Subcutaneous abdominal adipose tissue (tissue), 5 donors: ENCODE measurements at regions not wholly inside any gene's neighbourhood (a gene's known extent, or its start where the extent isn't known, plus 50 kb on each side); places are given as distances from the start of the nearest gene placed in this dataset.

Experiments
- H3K27ac ChIP-seq: one replicate; pipeline ENCODE4 v1.7.0; 2013; ENCODE audit warnings: low read depth, mild to moderate bottlenecking, inconsistent platforms, low read length, moderate library complexity
- H3K27me3 ChIP-seq, 5 donors: one replicate each; pipeline ENCODE4 v1.7.0; 2013; ENCODE audit warnings: low read length in 5 of 5, inconsistent platforms in 1 of 5; ENCODE audit not compliant: control insufficient read depth in 5 of 5, insufficient read depth in 4 of 5
- H3K36me3 ChIP-seq, 5 donors: one replicate each; pipeline ENCODE4 v1.7.0; 2013; ENCODE audit warnings: low read length in 5 of 5; ENCODE audit not compliant: control insufficient read depth in 5 of 5, insufficient read depth in 5 of 5
- H3K4me1 ChIP-seq, 5 donors: one replicate each; pipeline ENCODE4 v1.7.0; 2013; ENCODE audit warnings: low read length in 5 of 5, mild to moderate bottlenecking in 3 of 5, moderate library complexity in 1 of 5; ENCODE audit not compliant: control insufficient read depth in 5 of 5, insufficient read depth in 5 of 5
- H3K4me3 ChIP-seq, 5 donors: one replicate each; pipeline ENCODE4 v1.7.0; 2013; ENCODE audit warnings: low read length in 5 of 5, low read depth in 1 of 5
- H3K9ac ChIP-seq, 5 donors: one replicate each; pipeline ENCODE4 v1.7.0; 2013; ENCODE audit warnings: low read length in 5 of 5, mild to moderate bottlenecking in 4 of 5, moderate library complexity in 3 of 5
- H3K9me3 ChIP-seq, 5 donors: one replicate each; pipeline ENCODE4 v1.7.0; 2013; ENCODE audit warnings: low read length in 5 of 5; ENCODE audit not compliant: control insufficient read depth in 5 of 5
- donor health status: healthy.
- donor health status: healthy.
- donor health status: healthy.
- donor health status: healthy.
- donor health status: healthy.

DNA sequence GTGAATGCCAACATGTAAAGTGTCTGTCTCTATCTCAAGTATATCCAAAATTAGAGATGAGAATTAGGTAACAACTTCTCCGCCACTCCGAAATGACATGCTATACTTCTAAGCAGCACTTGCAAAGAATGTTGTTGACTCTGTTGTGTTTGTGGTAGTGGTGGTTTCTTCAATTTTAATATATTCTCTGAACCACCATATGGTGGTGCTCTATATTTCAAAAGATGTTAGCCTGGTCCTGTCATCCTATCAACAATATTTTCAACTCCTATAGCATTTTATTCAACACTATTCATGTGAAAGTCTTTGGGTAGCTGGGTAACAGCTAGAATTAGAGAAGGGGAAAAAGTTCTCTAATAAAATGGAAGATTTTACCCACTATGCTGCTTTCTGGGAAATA is 1622.8 kb upstream of the IGFBP7 start:
- H3K27me3 ChIP-seq = no peaks in the 10 kb centered on the region
- no peak overlapping the region for H3K4me3 ChIP-seq
- no peaks in the 10 kb centered on the region for H3K4me1 ChIP-seq
- no peaks in the 10 kb centered on the region for H3K9me3 ChIP-seq
- H3K27ac ChIP-seq = no peak overlapping the region
- no peaks in the 10 kb centered on the region for H3K36me3 ChIP-seq
- no peak overlapping the region for H3K9ac ChIP-seq

GRCh38 chr4:58723954-58724353 is 1613.8 kb upstream of the IGFBP7 start:
- Histone ChIP-seq H3K9ac (no peak overlapping the region), H3K9me3 (peaks cover 0 to 5% (median 0%) of the 10 kb centered on the region in 5 donors), H3K36me3 (no peaks in the 10 kb centered on the region), H3K27me3 (no peaks in the 10 kb centered on the region), H3K27ac (no peak overlapping the region), H3K4me3 (no peak overlapping the region), H3K4me1 (no peaks in the 10 kb centered on the region)

DNA sequence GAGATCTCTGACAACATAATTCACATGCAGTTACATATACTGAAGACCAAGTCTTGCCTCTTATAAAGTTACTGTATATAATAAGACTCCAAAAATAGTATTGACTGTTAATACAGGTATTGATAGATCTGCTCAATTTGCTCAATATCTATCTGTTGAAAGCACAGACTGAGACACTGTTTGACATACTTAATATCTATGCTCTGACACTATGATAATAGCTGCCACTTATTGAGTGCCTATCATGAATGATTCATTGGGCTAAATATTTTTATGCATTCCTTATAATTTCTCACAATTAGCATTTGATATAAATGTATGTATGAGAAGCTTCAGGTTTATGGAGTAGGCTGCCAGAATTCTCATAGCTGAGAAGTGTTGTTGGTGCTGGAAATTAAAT is 1600.9 kb upstream of the IGFBP7 start:
- H3K4me3 ChIP-seq = no peak overlapping the region
- peaks cover 0 to 5% (median 0%) of the 10 kb centered on the region in 5 donors for H3K9me3 ChIP-seq
- H3K9ac ChIP-seq = no peak overlapping the region
- H3K27ac ChIP-seq = no peak overlapping the region
- H3K36me3 ChIP-seq = no peaks in the 10 kb centered on the region
- no peaks in the 10 kb centered on the region for H3K27me3 ChIP-seq
- H3K4me1 ChIP-seq = no peaks in the 10 kb centered on the region

- H3K4me1 ChIP-seq = no peaks in the 10 kb centered on the region
- no peaks in the 10 kb centered on the region for H3K36me3 ChIP-seq
- no peak overlapping the region for H3K4me3 ChIP-seq
- no peak overlapping the region for H3K27ac ChIP-seq
- no peak overlapping the region for H3K9ac ChIP-seq
- no peaks in the 10 kb centered on the region for H3K9me3 ChIP-seq
- H3K27me3 ChIP-seq = no peaks in the 10 kb centered on the region
Measured at GRCh38 chr4:58688568-58688967, 1578.4 kb upstream of the IGFBP7 start.

- Histone ChIP-seq H3K27me3 (no peaks in the 10 kb centered on the region), H3K27ac (no peak overlapping the region), H3K4me3 (no peak overlapping the region), H3K36me3 (no peaks in the 10 kb centered on the region), H3K9me3 (no peaks in the 10 kb centered on the region), H3K9ac (no peak overlapping the region), H3K4me1 (no peaks in the 10 kb centered on the region)
Measured at GRCh38 chr4:58679886-58680285, 1569.7 kb upstream of the IGFBP7 start.

GRCh38 chr4:58679051-58679450 is 1568.9 kb upstream of the IGFBP7 start:
- Histone ChIP-seq H3K4me1 (no peaks in the 10 kb centered on the region), H3K27ac (no peak overlapping the region), H3K9ac (no peak overlapping the region), H3K36me3 (no peaks in the 10 kb centered on the region), H3K27me3 (no peaks in the 10 kb centered on the region), H3K4me3 (no peak overlapping the region), H3K9me3 (peaks cover 0 to under 1% (median 0%) of the 10 kb centered on the region in 5 donors)

- Histone ChIP-seq H3K27ac (no peak overlapping the region), H3K9ac (no peak overlapping the region), H3K9me3 (peaks cover 0 to 7% (median 2%) of the 10 kb centered on the region in 5 donors), H3K27me3 (no peaks in the 10 kb centered on the region), H3K4me3 (no peak overlapping the region), H3K4me1 (no peaks in the 10 kb centered on the region), H3K36me3 (no peaks in the 10 kb centered on the region)
Measured at GRCh38 chr4:58669783-58670182, 1559.6 kb upstream of the IGFBP7 start.

GRCh38 chr4:58665649-58666048 is 1555.5 kb upstream of the IGFBP7 start:
- no peaks in the 10 kb centered on the region for H3K27me3 ChIP-seq
- H3K4me1 ChIP-seq = no peaks in the 10 kb centered on the region
- no peak overlapping the region for H3K27ac ChIP-seq
- H3K4me3 ChIP-seq = no peak overlapping the region
- H3K36me3 ChIP-seq = no peaks in the 10 kb centered on the region
- no peak overlapping the region for H3K9ac ChIP-seq
- peaks cover 0 to 11% (median 3%) of the 10 kb centered on the region in 5 donors for H3K9me3 ChIP-seq

GRCh38 chr4:58658701-58659100 is 1548.5 kb upstream of the IGFBP7 start:
- H3K27ac ChIP-seq = no peak overlapping the region
- H3K9me3 ChIP-seq = peaks cover 0 to 4% (median 0%) of the 10 kb centered on the region in 5 donors
- no peaks in the 10 kb centered on the region for H3K27me3 ChIP-seq
- H3K4me3 ChIP-seq = no peak overlapping the region
- no peak overlapping the region for H3K9ac ChIP-seq
- no peaks in the 10 kb centered on the region for H3K4me1 ChIP-seq
- no peaks in the 10 kb centered on the region for H3K36me3 ChIP-seq

DNA sequence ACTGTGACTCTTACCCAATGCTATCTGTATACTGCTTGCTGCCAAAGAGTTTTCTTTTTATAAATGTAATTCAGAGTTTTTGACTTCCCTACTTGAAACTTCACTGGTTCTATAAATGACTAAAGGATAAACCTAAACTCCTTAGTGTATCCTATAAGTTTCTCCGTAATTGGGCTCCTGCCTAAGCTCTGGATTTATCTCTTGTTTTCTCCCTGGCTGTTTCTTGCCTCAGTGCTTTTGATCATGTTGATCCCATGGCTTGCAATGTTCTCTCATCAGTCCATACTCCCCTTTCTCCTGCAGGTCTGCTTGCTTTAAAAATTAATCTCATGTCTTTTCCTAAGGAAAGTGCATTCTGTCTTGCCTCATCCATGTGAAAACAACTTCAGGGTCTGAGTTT is 1543.1 kb upstream of the IGFBP7 start:
- Histone ChIP-seq H3K27me3 (no peaks in the 10 kb centered on the region), H3K4me1 (no peaks in the 10 kb centered on the region), H3K4me3 (no peak overlapping the region), H3K9ac (no peak overlapping the region), H3K9me3 (no peaks in the 10 kb centered on the region), H3K27ac (no peak overlapping the region), H3K36me3 (no peaks in the 10 kb centered on the region)

DNA sequence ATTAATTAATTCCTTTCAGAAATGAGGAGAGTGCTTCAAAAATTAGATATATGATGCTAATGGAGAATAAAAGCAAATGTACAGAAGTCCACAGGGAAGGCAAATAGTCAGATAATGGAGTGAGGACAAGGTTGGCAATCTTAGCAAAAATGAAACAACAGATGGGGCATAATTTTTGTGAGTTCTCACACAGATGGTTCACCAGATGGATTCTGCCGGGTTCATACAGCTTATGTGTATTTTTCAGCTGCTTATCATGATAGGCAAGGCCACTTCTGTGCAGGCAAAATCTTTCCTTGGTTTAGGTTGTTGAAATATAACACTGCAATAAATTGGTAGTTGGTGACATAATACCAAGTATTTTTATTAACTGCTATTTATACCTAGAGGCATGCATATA is 1539.0 kb upstream of the IGFBP7 start:
- no peak overlapping the region for H3K4me3 ChIP-seq
- H3K36me3 ChIP-seq = no peaks in the 10 kb centered on the region
- H3K9ac ChIP-seq = no peak overlapping the region
- no peaks in the 10 kb centered on the region for H3K4me1 ChIP-seq
- no peak overlapping the region for H3K27ac ChIP-seq
- no peaks in the 10 kb centered on the region for H3K9me3 ChIP-seq
- no peaks in the 10 kb centered on the region for H3K27me3 ChIP-seq
